NCI-H1417 (cell line): ENCODE measurements at regions not wholly inside any gene's neighbourhood (a gene's known extent, or its start where the extent isn't known, plus 50 kb on each side); places are given as distances from the start of the nearest gene placed in this dataset.

ENCODE experiments used
- DNase-seq, 3 experiments: peaks; one replicate each; lab custom pipeline; 2025; lab: John Stamatoyannopoulos, UW

GRCh38 chr6:14966096-14966905 is 279.6 kb upstream of the JARID2 start:
- peak in 1 of 3 experiments; percentile 23 for DNase-seq

GRCh38 chr6:14966906-14967711 is 278.8 kb upstream of the JARID2 start:
- no peak for DNase-seq

DNA sequence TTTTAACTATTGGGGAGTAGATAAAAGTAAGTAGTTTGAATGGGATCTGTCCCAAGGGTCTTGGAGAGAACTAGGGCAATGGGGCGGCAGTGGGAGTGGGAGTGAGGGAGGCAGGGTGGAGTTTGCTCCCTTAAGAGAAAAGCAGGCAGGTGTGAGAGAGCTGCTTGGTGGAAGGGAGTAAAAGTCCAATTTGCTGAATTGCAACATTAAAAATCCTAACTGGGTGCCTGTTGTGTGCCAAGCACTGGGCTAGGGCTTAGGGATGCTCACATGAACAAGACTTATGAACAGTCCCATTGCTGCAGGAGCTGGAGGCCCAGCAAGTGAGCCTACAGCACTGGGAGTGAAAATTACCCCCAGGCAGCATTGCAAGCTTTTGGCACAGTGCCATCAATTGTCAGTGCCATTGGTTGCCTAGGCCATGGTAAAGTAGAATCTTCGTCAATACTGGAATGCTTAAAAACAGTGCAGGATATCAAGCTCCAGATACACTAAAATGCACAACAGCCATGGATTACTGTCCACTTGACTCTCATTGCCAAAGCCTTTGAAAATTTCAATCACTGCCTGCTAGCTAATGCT is 277.7 kb upstream of the JARID2 start:
- DNase-seq = peak in 2 of 3 experiments; percentile 7 to 47

DNA sequence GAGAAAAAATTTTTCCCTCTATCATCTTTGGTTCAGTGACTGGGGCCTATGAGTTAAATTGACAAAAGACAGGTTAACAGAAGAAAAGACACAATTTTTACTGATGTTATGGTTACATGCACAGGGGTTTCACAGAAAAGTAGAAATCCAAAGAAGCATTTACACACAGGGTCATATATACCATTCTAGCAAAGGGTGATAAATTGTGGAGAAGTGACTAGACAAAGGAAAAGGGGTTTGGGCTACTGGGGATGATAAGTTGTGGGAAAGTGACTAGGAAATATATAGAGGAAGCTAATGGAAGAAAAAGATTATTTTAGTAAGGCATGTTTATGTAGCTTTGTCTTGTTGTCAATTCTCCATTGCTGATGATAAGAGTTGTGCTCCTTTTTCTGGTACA is 276.7 kb upstream of the JARID2 start:
- DNase-seq = no peak

DNA sequence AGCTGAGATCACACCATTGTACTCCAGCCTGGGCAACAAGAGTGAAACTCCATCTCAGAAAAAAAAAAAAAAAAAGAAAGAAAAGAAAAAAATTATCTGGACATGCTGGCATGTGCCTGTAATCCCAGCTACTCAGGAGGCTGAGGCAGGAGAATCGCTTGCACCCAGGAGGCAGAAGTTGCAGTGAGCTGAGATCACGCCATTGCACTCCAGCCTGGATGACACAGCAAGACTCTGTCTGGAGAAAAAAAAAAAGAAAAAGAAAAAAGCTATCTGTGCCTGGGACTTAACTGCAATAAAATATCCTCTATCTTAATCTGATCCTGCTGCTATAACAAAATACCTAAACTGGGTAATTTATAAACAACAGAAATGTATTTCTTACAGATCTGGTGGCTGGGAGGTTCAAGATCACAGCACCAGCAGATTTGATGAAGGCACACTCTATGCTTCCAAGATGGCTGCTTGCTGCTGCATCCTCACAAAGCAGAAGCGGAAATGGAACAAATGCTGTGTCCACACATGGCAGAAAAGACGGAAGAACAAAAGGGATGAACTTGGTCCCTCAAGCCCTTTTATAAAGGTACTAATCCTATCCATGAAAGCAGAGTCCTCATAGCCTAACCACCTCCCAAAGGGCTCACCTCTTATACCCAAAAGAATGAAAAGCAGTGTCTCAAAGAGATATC is 273.3 kb upstream of the JARID2 start:
- DNase-seq = no peak

DNA sequence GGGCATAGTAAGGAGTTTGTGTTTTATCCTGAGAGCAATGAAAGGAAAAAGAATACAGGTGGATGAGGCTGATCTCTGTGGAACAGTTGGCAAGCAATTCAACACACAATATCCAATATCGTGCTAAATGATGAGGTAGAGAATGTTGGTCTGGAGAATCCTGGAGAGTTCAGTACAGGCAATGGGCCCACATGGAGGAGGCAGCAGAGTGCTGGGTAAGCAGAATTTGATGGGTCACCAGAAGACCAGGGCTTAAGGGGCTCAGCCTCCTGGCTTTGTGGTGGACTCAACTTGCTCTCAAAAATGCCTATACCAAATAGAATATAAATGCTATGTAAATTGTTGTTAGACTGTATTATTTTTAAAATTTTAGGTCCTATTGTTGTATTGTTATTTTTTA is 271.5 kb upstream of the JARID2 start:
- DNase-seq = no peak

- DNase-seq = no peak
Observed at GRCh38 chr6:14974792-14975470, 270.9 kb upstream of the JARID2 start.

DNA sequence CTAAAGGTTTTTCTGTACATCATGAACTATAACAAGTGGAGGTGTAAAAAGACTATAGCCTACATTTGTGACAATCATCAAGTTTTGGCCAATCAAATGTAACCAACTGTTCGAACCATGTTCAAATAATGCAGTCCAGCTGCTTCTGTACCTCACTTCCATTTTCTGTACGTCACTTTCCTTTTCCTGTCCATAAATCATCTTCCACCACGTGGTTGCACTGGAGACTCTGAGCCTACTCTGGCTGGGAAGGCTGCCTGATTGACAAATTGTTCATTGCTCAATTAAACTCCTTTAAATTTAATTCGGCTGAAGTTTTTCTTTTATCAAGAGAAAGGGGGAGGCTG is 270.4 kb upstream of the JARID2 start:
- DNase-seq = peak in 1 of 3 experiments; percentile 45

- no peak for DNase-seq
Observed at GRCh38 chr6:14977747-14978382, 268.0 kb upstream of the JARID2 start.

DNA sequence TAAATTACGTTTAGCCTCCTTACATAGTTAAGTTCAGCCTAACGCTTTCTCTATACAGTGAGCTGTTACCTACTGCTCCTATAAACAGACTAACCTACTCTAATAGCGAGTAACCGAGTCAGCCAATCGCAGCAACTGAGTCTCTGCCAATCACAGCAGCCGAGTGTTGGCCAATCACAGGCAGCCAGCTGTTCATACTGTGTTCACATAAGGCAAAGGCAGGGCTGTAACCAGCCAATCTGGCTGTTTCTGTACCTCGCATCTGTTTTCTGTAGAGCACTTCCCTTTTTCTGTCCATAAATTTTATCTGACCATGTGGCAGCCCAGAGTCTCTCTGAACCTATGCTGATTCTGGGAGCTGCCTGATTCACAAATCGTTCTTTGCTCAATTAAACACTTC is 263.9 kb upstream of the JARID2 start:
- no peak for DNase-seq

DNA sequence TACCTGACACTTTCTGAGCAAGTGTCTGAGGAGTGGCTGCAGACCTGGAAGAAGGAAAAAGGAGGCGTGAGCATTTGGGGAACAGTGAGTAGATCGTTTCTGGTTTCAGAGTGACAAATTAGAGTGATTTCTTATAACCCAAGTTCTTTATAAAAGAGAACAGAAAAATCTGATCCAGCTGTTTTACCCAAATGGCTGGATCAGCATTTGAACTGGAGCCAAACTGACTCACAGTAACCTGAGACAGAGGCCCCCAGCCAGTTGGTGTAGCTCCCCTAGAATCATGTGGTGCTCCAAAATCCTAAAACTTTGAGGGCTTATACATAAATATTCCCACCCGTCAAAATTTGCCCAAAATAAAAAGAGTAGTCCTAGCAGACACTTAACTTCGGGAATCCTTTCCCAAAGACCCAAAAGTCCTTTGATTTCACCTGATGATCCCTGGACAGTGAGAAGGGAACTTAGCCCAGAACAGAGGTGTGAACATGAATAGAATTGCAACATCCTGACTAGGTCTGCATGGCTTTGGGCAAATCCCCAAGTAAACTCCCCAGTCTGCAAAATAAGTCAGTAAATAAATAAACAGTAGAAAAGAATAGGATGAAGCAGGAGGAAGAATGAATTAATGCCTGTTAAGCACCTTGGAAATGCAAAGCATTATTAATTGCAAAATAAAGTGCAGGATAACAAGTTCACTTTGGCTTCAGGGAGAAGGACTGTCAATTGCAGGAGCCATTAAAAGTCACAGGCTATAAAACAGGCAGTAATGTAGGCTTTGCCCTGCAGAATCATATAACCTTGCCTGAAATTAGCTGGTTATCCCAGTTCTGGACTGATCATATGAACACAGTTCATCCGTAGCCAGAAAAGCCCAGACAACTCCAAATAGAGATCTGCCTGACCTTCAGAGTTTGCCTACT is 262.0 kb upstream of the JARID2 start:
- DNase-seq = no peak

DNA sequence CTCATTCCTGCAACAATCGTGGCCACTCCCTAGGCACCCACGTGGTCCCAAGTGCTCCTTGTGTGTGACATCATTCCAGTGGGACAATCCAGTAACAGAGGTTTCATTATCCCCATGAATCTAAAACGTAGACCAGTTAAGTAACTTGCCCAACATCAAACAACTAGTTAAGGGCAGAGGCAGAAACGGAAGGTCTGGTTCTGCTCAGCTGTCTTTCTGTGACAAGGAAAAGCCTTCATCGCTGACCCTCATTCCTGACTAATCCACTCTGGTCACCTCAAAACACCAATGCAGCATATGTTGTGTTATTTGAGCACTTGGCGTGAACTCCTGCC is 261.4 kb upstream of the JARID2 start:
- peak in 1 of 3 experiments; percentile 1 for DNase-seq

GRCh38 chr6:14985366-14985765 is 260.5 kb upstream of the JARID2 start:
- DNase-seq = no peak

DNA sequence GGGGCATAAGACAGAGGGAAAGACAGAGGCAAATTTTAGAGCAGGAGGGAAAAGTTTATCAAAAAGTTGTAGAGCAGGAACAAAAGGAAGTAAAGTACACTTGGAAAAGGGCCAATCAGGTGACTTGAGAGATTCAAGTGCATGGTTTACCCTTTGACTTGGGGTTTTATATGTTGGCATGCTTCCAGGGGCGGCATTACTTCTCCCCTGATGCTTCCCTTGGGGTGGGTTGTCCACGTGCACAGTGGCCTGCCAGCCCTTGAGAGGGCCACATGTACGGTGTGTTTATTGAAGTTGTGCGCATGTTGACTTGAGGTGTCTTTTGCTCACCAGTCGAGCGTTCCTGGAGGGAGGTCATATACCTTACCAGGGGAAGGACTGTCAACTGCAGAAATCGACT is 259.5 kb upstream of the JARID2 start:
- DNase-seq = no peak

GRCh38 chr6:14987490-14987889 is 258.4 kb upstream of the JARID2 start:
- no peak for DNase-seq

DNA sequence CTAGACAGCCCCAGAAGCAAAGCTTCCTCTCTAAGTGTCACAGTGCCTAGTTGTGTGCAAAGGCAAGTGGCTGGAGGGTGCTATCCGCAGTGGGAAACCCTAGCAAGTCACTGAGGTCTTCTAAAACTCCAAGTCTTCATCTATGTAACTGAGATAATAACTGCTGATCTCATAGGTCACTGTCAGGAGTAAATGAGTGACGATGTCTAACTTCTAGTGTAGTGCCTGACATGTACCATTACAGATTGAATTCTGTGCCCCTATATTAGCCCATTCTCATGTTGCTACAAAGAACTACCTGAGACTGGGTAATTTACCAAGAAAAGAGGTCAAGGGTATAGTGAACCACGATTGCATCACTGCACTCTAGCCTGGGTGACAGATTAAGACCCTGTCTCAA is 253.5 kb upstream of the JARID2 start:
- DNase-seq = no peak

GRCh38 chr6:14995208-14995607 is 250.7 kb upstream of the JARID2 start:
- no peak for DNase-seq

DNA sequence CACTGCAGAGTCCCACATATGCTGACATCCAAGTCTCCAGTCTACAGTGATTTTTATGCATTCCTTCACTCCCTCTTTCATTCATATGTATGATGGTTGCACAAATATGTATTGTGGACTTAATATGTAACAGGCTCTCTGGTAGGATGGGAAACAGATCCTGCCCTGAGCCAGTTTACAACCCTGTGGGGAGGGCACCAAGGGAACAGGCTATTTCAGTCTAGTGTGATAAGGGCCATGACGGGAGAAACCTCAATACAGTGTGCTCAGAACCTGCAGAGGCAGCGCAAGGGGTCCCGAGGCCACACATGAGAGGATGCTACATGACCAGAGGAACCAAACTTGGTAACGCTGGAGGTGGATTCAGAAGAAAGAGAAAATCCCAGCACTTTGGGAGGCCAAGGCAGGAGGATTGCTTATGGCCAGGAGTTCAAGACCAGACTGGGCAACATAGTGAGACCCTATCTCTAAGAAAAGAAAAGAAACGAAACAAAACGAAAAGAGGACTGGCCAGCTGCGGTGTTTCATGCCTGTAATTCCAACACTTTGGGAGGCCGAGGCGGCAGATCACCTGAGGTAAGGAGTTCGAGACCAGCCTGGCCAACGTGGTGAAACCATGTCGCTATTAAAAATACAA is 249.8 kb upstream of the JARID2 start:
- no peak for DNase-seq

DNA sequence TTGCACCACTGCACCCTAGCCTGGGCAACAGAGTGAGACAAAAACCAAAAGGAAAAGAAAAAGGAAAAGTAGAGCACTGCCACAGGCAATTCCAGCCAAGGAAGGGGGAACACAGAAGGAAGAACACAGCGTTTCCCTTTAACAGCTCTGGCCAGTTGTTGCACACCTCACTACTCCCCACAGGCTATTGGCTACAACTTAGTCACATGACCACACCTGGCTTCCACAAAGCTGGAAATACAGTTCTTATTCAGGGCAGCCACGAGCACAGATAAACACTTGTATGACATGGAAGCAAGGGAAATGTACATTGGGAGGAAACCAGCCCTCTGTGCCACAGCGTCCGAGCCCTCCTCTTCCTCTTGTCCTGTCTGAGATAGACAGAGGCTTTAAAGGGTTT is 249.0 kb upstream of the JARID2 start:
- no peak for DNase-seq

GRCh38 chr6:14997507-14997906 is 248.4 kb upstream of the JARID2 start:
- no peak for DNase-seq
